ENCODE measurements at regions not wholly inside any gene's neighbourhood (a gene's known extent, or its start where the extent isn't known, plus 50 kb on each side); places are given as distances from the start of the nearest gene placed in this dataset.

GRCh38 chr20:47429409-47429808 lies 72.3 kb upstream of the NCOA3 start:
- no peak for TF ChIP-seq POLR2A (IDR thresholded peaks at IDR 0.05)
- TF ChIP-seq CTCF (IDR thresholded peaks at IDR 0.05): no peak
